Astrocyte (in vitro differentiated cells and primary cell): ENCODE measurements at regions not wholly inside any gene's neighbourhood (a gene's known extent, or its start where the extent isn't known, plus 50 kb on each side); places are given as distances from the start of the nearest gene placed in this dataset.

Source experiments
- DNase-seq: peaks from one replicate; pipeline ENCODE4 v3.0.0-alpha.2; 2010; ENCODE audit warnings: low read depth
- FAIRE-seq: peaks from 2 replicates; lab custom pipeline; 2011; peaks lifted over from hg19 to GRCh38; lab: Jason Lieb, UNC
- H2AFZ ChIP-seq: 2 replicates; pipeline ENCODE4 v1.6.0; 2012; ENCODE audit warnings: low read depth, low read length, inconsistent platforms
- H3K27ac ChIP-seq: 2 replicates; pipeline ENCODE4 v1.5.1; 2011; ENCODE audit warnings: low read depth, low read length, inconsistent platforms
- H3K27me3 ChIP-seq: 2 replicates; pipeline ENCODE4 v1.6.0; 2011; ENCODE audit warnings: low read length, inconsistent platforms; ENCODE audit not compliant: insufficient read depth
- H3K36me3 ChIP-seq: 2 replicates; pipeline ENCODE4 v1.5.1; 2011; ENCODE audit warnings: low read length, inconsistent platforms; ENCODE audit not compliant: insufficient read depth
- H3K4me1 ChIP-seq: 2 replicates; pipeline ENCODE4 v1.5.1; 2011; ENCODE audit warnings: low read length, inconsistent platforms; ENCODE audit not compliant: insufficient read depth
- H3K4me2 ChIP-seq: 2 replicates; pipeline ENCODE4 v1.6.0; 2012; ENCODE audit warnings: low read length, inconsistent platforms
- H3K4me3 ChIP-seq: 2 replicates; pipeline ENCODE4 v1.5.1; 2011; ENCODE audit warnings: low read depth, mild to moderate bottlenecking, low read length, inconsistent platforms; ENCODE audit not compliant: insufficient read depth
- H3K79me2 ChIP-seq: 2 replicates; pipeline ENCODE4 v1.6.0; 2012; ENCODE audit warnings: mild to moderate bottlenecking, low read length, inconsistent platforms; ENCODE audit not compliant: insufficient read depth
- H3K9ac ChIP-seq: 2 replicates; pipeline ENCODE4 v1.6.0; 2012; ENCODE audit warnings: mild to moderate bottlenecking, low read length, inconsistent platforms
- H3K9me3 ChIP-seq: 2 replicates; pipeline ENCODE4 v1.5.1; 2012; ENCODE audit warnings: low read depth, mild to moderate bottlenecking, low read length, inconsistent platforms; ENCODE audit not compliant: insufficient read depth
- H4K20me1 ChIP-seq: 2 replicates; pipeline ENCODE4 v1.6.0; 2012; ENCODE audit warnings: low read length, inconsistent platforms; ENCODE audit not compliant: insufficient read depth
- H3K27ac Mint-ChIP-seq: one replicate; pipeline ENCODE4 v1.8.0; 2021; ENCODE audit warnings: mild to moderate bottlenecking, mixed read lengths; ENCODE audit not compliant: unreplicated experiment
- H3K27me3 Mint-ChIP-seq: one replicate; pipeline ENCODE4 v1.8.0; 2021; ENCODE audit warnings: low read depth, mixed read lengths; ENCODE audit not compliant: unreplicated experiment
- H3K36me3 Mint-ChIP-seq: one replicate; pipeline ENCODE4 v1.8.0; 2021; ENCODE audit warnings: low read depth, mixed read lengths; ENCODE audit not compliant: unreplicated experiment
- H3K4me1 Mint-ChIP-seq: one replicate; pipeline ENCODE4 v1.8.0; 2021; ENCODE audit warnings: low read depth, mixed read lengths; ENCODE audit not compliant: unreplicated experiment
- H3K4me3 Mint-ChIP-seq: one replicate; pipeline ENCODE4 v1.8.0; 2021; ENCODE audit warnings: mild to moderate bottlenecking, moderate library complexity, mixed read lengths; ENCODE audit not compliant: unreplicated experiment
- H3K9me3 Mint-ChIP-seq: one replicate; pipeline ENCODE4 v1.8.0; 2021; ENCODE audit warnings: mild to moderate bottlenecking, mixed read lengths; ENCODE audit not compliant: unreplicated experiment
- EZH2 ChIP-seq: IDR thresholded peaks from 2 replicates; pipeline ENCODE4 v1.6.1; 2012; ENCODE audit warnings: mild to moderate bottlenecking, low read length, inconsistent platforms; ENCODE audit not compliant: insufficient read depth
- TF ChIP-seq, protein P1 (sequence below): IDR thresholded peaks from 2 replicates; pipeline ENCODE4 v1.5.1; 2011; ENCODE audit warnings: low read depth, mild to moderate bottlenecking, inconsistent platforms, low read length, moderate library complexity; ENCODE audit not compliant: insufficient read depth

DNA sequence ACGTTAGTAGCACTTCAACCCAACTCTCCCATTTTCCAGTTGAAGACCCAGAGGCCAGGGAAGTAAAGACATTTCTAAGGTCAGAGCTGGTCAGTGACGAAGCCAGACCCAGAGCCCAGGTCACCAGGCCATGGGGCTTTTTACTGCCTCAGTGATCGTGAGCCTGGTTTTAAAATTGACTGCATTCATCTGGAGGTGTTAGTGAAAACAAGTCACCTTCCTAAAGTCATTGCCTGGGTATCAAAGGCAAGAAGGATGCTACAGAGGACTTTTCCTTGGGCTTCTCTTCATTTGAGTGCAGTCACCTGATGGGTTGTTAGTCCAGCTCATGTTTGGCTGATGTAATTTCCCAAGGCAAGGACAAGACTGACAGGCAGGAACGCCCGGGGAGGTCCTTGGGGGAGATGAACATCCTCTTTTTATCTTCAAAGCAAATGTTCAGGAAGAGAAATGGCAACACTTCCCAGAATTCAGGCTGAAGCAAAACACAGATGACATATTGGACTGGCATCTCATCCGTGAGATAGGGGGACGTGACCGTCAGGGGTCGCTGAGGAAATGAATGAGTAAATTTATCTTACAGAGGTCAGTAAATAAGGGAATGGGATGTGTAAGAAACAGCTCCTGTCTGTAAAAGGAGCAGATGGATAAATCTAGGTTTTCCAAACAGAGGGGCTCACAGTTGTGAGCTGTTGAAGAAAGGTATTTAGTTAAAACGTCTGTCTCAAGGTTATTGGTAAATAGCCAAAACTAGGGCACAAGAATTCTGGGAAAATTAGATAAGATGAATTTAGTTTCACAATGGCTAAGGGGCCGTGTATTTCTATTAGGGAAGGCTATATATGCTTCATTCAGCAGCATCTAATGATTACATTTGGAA lies 201.2 kb downstream of the OPA1 start:
- no peak overlapping the region for H3K9ac ChIP-seq
- H3K4me1 ChIP-seq: peaks cover 5% of the 10 kb centered on the region
- H2AFZ ChIP-seq: no peak overlapping the region
- no peaks in the 10 kb centered on the region for H4K20me1 ChIP-seq
- no peak for FAIRE-seq
- Mint-ChIP-seq H3K4me1 (peaks cover 11% of the 10 kb centered on the region), H3K27ac (no peak overlapping the region), H3K9me3 (peaks cover 16% of the 10 kb centered on the region), H3K27me3 (peaks cover 94% of the 10 kb centered on the region), H3K36me3 (no peaks in the 10 kb centered on the region), H3K4me3 (no peak overlapping the region)
- peaks cover 64% of the 10 kb centered on the region for H3K27me3 ChIP-seq
- peaks cover 4% of the 10 kb centered on the region for H3K9me3 ChIP-seq
- no peak overlapping the region for H3K4me3 ChIP-seq
- H3K4me2 ChIP-seq: no peak overlapping the region
- DNase-seq: no peak
- H3K36me3 ChIP-seq: no peaks in the 10 kb centered on the region
- no peak overlapping the region for H3K27ac ChIP-seq
- TF ChIP-seq EZH2: no peak
- TF ChIP-seq, protein P1, sequence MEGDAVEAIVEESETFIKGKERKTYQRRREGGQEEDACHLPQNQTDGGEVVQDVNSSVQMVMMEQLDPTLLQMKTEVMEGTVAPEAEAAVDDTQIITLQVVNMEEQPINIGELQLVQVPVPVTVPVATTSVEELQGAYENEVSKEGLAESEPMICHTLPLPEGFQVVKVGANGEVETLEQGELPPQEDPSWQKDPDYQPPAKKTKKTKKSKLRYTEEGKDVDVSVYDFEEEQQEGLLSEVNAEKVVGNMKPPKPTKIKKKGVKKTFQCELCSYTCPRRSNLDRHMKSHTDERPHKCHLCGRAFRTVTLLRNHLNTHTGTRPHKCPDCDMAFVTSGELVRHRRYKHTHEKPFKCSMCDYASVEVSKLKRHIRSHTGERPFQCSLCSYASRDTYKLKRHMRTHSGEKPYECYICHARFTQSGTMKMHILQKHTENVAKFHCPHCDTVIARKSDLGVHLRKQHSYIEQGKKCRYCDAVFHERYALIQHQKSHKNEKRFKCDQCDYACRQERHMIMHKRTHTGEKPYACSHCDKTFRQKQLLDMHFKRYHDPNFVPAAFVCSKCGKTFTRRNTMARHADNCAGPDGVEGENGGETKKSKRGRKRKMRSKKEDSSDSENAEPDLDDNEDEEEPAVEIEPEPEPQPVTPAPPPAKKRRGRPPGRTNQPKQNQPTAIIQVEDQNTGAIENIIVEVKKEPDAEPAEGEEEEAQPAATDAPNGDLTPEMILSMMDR: no peak
- H3K79me2 ChIP-seq: no peaks in the 10 kb centered on the region

DNA sequence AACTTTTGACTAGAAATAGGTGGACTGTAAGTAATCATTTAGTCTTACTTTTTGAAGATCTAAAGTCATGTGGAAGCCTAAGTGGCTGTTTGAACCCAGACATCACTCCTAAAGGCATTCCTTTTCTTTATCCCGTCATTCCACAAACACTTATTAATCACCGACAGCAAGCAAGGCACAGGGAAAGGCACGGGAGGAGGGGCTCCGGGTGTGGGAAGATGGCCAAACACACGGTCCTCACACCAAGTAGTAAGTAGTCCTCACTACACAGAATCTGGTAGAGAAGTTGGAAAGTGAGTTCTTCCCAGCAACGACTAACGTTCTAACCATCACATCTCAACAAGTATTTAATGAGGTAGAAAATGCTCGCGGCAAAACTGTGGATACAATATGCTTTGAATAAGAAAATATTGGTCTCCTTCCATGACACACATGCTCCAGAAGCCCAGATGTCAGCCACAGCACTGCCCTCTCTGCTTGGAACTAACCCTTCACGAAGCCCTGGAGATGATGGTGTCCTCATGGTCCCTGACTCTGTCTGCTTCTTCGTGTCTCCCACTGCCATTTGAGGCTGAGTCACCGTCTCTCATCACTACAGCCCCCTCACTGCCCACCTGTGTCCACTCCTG lies 202.2 kb downstream of the OPA1 start:
- TF ChIP-seq, protein P1: no peak
- no peak for TF ChIP-seq EZH2
- FAIRE-seq (no peak), DNase-seq (peak; percentile 54)
- Mint-ChIP-seq H3K4me1 (peaks cover 9% of the 10 kb centered on the region), H3K27ac (no peak overlapping the region), H3K27me3 (peaks cover 94% of the 10 kb centered on the region), H3K4me3 (no peak overlapping the region), H3K9me3 (peaks cover 12% of the 10 kb centered on the region), H3K36me3 (no peaks in the 10 kb centered on the region)
- H2AFZ ChIP-seq: no peak overlapping the region
- no peak overlapping the region for H3K9ac ChIP-seq
- H3K9me3 ChIP-seq: peaks cover 4% of the 10 kb centered on the region
- peaks cover 60% of the 10 kb centered on the region for H3K27me3 ChIP-seq
- peaks cover 5% of the 10 kb centered on the region for H3K4me1 ChIP-seq
- H3K36me3 ChIP-seq: no peaks in the 10 kb centered on the region
- no peaks in the 10 kb centered on the region for H4K20me1 ChIP-seq
- H3K4me3 ChIP-seq: no peak overlapping the region
- no peak overlapping the region for H3K4me2 ChIP-seq
- H3K79me2 ChIP-seq: no peaks in the 10 kb centered on the region
- no peak overlapping the region for H3K27ac ChIP-seq

DNA sequence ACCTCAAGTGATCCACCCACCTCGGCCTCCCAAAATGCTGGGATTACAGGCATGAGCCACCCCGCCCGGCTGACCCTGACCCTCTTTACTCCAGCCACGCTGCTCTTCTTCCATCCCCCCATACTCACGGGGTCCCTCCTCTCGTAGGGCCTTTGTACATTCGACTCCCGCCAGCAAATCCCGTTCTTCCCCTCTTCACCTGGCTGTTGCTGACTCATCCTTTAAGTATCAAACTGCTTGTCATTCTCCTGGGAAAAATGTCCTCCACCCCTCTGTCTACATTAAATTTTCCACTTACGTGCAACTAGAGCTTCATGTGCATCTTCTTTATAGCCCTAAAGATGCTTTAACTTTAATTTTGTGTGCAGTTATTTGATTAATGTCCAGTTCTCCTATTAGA lies 203.1 kb downstream of the OPA1 start:
- H3K4me1 Mint-ChIP-seq: peaks cover 9% of the 10 kb centered on the region
- H3K79me2 ChIP-seq: no peaks in the 10 kb centered on the region
- peaks cover 53% of the 10 kb centered on the region for H3K27me3 ChIP-seq
- TF ChIP-seq EZH2: no peak
- TF ChIP-seq, protein P1: no peak
- H3K4me1 ChIP-seq: peaks cover 5% of the 10 kb centered on the region
- H3K9ac ChIP-seq: no peak overlapping the region
- H3K36me3 ChIP-seq: no peaks in the 10 kb centered on the region
- H3K36me3 Mint-ChIP-seq: no peaks in the 10 kb centered on the region
- peaks cover 10% of the 10 kb centered on the region for H3K9me3 Mint-ChIP-seq
- no peak for FAIRE-seq
- no peak overlapping the region for H3K4me3 ChIP-seq
- no peak overlapping the region for H2AFZ ChIP-seq
- H3K4me2 ChIP-seq: no peak overlapping the region
- H3K27me3 Mint-ChIP-seq: peaks cover 94% of the 10 kb centered on the region
- peak overlapping the region; percentile 49 for H3K27ac Mint-ChIP-seq
- H3K27ac ChIP-seq: no peak overlapping the region
- H3K4me3 Mint-ChIP-seq: no peak overlapping the region
- peaks cover 4% of the 10 kb centered on the region for H3K9me3 ChIP-seq
- H4K20me1 ChIP-seq: no peaks in the 10 kb centered on the region
- DNase-seq: no peak
